Nephron (organoid): ENCODE measurements at regions not wholly inside any gene's neighbourhood (a gene's known extent, or its start where the extent isn't known, plus 50 kb on each side); places are given as distances from the start of the nearest gene placed in this dataset.

ENCODE experiments used
- H3K27ac Mint-ChIP-seq, 3 experiments: 2 replicates each; pipeline ENCODE4 v1.8.0; 2020; ENCODE audit warnings: mixed read lengths in 3 of 3, mild to moderate bottlenecking in 2 of 3, moderate library complexity in 1 of 3
- H3K27me3 Mint-ChIP-seq: 2 replicates; pipeline ENCODE4 v1.8.0; 2021; ENCODE audit warnings: low read depth, mild to moderate bottlenecking, moderate library complexity, mixed read lengths
- H3K36me3 Mint-ChIP-seq: 2 replicates; pipeline ENCODE4 v1.8.0; 2020; ENCODE audit warnings: low read depth, mixed read lengths
- H3K4me1 Mint-ChIP-seq: 2 replicates; pipeline ENCODE4 v1.8.0; 2020; ENCODE audit warnings: mixed read lengths
- H3K4me3 Mint-ChIP-seq, 3 experiments: 2 replicates each; pipeline ENCODE4 v1.8.0; 2020; ENCODE audit warnings: mild to moderate bottlenecking in 3 of 3, mixed read lengths in 3 of 3, moderate library complexity in 2 of 3
- H3K9me3 Mint-ChIP-seq: 2 replicates; pipeline ENCODE4 v1.8.0; 2020; ENCODE audit warnings: mixed read lengths
- CTCF ChIP-seq, 3 experiments: fragments of 200-600 bp; sonication (generic); IDR thresholded peaks; one replicate each; pipeline ENCODE4 v1.5.0; 2021; ENCODE audit warnings: antibody characterized with exemption in 3 of 3; ENCODE audit not compliant: unreplicated experiment in 3 of 3

- H3K4me1 Mint-ChIP-seq, result no peaks in the 10 kb centered on the region
- no peak for TF ChIP-seq CTCF (IDR thresholded peaks at IDR 0.05; ENCODE audit: unreplicated experiment in 3 of 3)
- H3K36me3 Mint-ChIP-seq, result no peaks in the 10 kb centered on the region
- no peak overlapping the region for H3K27ac Mint-ChIP-seq
- peaks cover 17% of the 10 kb centered on the region for H3K27me3 Mint-ChIP-seq
- H3K4me3 Mint-ChIP-seq, result no peak overlapping the region
- peaks cover 3% of the 10 kb centered on the region for H3K9me3 Mint-ChIP-seq
Measured at GRCh38 chr1:37120279-37120678, 86.0 kb upstream of the GRIK3 start.

DNA sequence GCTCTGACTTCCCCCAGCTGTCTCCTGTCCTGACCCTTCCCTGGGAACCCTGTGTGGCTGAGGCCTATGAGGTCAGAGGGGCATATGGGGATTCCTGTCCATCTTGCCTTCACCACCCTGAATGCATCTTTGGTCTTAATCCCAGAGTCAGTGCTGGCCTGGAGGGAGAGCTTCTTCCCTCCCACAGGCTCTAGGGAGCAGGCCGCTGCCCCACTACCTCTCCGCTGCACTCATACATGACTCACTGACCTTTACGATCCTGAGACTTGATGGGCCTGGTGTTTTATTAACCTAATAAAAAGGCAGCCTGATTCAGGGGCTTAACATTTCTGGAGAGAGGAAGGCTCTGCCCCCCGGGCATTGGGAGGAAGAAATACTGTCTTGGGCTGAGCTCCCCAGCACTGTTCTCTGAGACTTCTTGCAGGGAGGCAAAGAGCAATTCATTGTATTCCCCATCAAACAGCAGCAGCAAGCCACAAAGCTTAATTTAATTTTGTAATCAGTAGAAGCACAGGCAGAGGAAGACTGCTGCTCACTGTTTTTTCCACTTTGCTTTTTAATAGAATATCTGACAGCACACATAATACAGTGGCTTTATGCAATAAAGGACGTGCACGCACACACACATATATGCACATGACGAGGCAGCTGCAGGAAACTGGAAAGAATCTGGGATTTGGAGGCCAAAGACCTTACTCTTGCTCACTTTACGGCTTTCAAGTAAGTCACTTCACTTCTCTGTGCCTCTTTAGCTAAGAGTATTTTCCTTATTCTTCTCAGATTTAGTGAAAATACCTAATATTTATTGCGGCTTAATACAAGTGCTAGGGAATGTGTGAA lies 89.2 kb upstream of the GRIK3 start:
- Mint-ChIP-seq H3K9me3 (peaks cover 3% of the 10 kb centered on the region), H3K27me3 (peaks cover 34% of the 10 kb centered on the region), H3K4me3 (no peak overlapping the region), H3K36me3 (no peaks in the 10 kb centered on the region), H3K4me1 (no peaks in the 10 kb centered on the region), H3K27ac (peak overlapping the region in 2 of 3 experiments; percentile 49 to 65)
- TF ChIP-seq CTCF (IDR thresholded peaks at IDR 0.05; ENCODE audit: unreplicated experiment in 3 of 3), result no peak

DNA sequence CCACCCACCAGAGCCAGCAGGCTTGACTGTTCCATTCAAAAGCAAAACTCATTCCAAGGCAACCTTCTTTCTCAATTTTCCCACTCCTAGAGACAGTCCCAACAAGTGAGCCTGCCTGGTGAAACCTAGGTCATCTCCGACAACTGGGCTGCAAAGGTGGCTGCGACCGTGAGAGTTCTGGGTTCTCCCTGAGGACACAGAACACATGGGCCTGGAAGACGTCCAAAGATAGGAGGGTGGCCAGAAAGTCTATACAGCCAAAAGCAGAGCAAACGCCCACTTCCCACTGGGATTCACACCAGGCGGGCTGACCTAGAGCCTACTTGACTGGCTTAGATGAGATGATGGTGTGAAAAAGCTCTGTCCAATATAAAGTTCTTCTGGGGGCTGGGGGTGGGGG lies 90.2 kb upstream of the GRIK3 start:
- no peaks in the 10 kb centered on the region for H3K36me3 Mint-ChIP-seq
- no peak overlapping the region for H3K4me3 Mint-ChIP-seq
- no peak overlapping the region for H3K27ac Mint-ChIP-seq
- H3K4me1 Mint-ChIP-seq, result no peaks in the 10 kb centered on the region
- peaks cover 3% of the 10 kb centered on the region for H3K9me3 Mint-ChIP-seq
- no peak for TF ChIP-seq CTCF (IDR thresholded peaks at IDR 0.05; ENCODE audit: unreplicated experiment in 3 of 3)
- H3K27me3 Mint-ChIP-seq, result peaks cover 37% of the 10 kb centered on the region

DNA sequence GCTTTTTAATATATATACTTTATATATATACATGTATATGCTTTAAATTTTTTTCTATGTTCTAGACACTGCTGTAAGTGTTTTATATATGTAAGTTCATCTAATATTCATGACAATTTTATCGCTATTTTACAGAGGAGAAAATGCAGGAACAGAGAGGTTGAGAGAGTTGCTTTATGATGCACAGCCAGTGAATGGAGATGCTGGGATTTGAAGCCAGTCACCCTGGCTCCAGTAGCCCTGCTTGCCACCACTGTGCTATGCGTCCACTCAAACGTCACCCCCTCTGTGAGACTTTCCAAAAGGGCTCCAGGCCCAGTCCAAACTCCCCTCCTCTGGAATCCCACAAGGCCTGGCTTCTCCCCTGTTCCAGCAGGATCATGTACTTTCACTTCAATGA lies 91.0 kb upstream of the GRIK3 start:
- peaks cover 43% of the 10 kb centered on the region for H3K27me3 Mint-ChIP-seq
- no peak for TF ChIP-seq CTCF (IDR thresholded peaks at IDR 0.05; ENCODE audit: unreplicated experiment in 3 of 3)
- H3K36me3 Mint-ChIP-seq, result no peaks in the 10 kb centered on the region
- H3K27ac Mint-ChIP-seq, result no peak overlapping the region
- H3K4me1 Mint-ChIP-seq, result no peaks in the 10 kb centered on the region
- H3K9me3 Mint-ChIP-seq, result peaks cover 3% of the 10 kb centered on the region
- no peak overlapping the region for H3K4me3 Mint-ChIP-seq

DNA sequence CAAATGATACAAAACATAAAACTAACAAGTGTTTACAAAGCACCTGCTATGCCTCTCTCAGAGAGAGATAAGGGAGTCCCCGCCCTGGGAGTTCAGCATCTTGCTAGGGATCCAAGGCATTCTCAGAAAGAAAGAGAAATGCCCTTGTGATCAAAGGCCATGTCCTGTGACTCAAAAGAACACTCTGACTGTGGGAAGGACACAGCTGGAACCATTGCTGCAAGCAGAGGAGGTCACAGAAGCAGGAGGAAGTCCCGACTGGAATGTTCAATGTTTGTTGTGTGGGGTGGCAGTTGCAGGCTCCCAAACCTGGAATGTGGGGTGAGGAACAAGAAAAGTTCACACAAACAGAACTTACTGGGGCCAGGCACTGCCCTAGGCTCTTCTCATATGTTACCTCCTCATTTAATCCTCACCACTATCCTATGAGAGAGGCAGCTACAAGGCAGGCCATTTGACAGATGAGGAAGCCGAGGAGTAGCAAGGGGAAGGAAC lies 93.0 kb upstream of the GRIK3 start:
- Mint-ChIP-seq H3K9me3 (peaks cover 3% of the 10 kb centered on the region), H3K36me3 (no peaks in the 10 kb centered on the region)

More for the DNA sequence above, 93.0 kb upstream of the GRIK3 start:
- Mint-ChIP-seq H3K27me3 (peaks cover 56% of the 10 kb centered on the region), H3K27ac (no peak overlapping the region), H3K4me3 (no peak overlapping the region), H3K4me1 (no peaks in the 10 kb centered on the region)
- TF ChIP-seq CTCF (IDR thresholded peaks at IDR 0.05; ENCODE audit: unreplicated experiment in 3 of 3), result no peak
